T-cell (primary cell): ENCODE measurements at regions not wholly inside any gene's neighbourhood (a gene's known extent, or its start where the extent isn't known, plus 50 kb on each side); places are given as distances from the start of the nearest gene placed in this dataset.

Experiments
- ATAC-seq, 4 experiments: fragments of 200-7000 bp in 3 of 4; fragments of 150-1000 bp in 1 of 4; cut with Tn5 transposase; replicated peaks in 1 of 4; 1 replicate in 3 of 4; 2 replicates in 1 of 4; pipeline ENCODE4 v1.10.0; 2021; ENCODE audit warnings: moderate library complexity in 3 of 4, mild to moderate bottlenecking in 2 of 4, moderate number of reproducible peaks in 1 of 4
- CTCF ChIA-PET, 2 donors: fragments of 300-600 bp; sonication (Branson Sonifier 250); formaldehyde crosslinking; loops; one replicate each; lab custom pipeline; 2022; ENCODE audit warnings: antibody characterized with exemption in 2 of 2; lab: Charles Lee
- POLR2A ChIA-PET, 2 donors: fragments of 300-600 bp; sonication (Branson Sonifier 250); formaldehyde crosslinking; loops; one replicate each; lab custom pipeline; 2022; ENCODE audit warnings: antibody characterized with exemption in 2 of 2; lab: Charles Lee
- DNase-seq, 35 experiments: peaks; one replicate each; pipeline versions ENCODE4 v3.0.0 to v3.0.0-alpha.2; 2013 to 2023
- H3K27ac ChIP-seq: one replicate; pipeline ENCODE4 v1.5.1; 2013; ENCODE audit warnings: low read length
- H3K27me3 ChIP-seq, 2 experiments: replicated peaks in 1 of 2; 1 replicate in 1 of 2; 2 replicates in 1 of 2; pipeline versions ENCODE4 v1.6.1 to v1.7.0; 2013; ENCODE audit warnings: low read length in 1 of 2, mixed read lengths in 1 of 2; ENCODE audit not compliant: control insufficient read depth in 2 of 2, insufficient read depth in 2 of 2; ENCODE audit errors: extremely low read depth in 1 of 2
- H3K36me3 ChIP-seq, 2 donors: 1 replicate in 1 of 2; 2 replicates in 1 of 2; pipeline versions ENCODE4 v1.6.1 to v1.7.0; 2013; ENCODE audit warnings: low read length in 1 of 2; ENCODE audit not compliant: control insufficient read depth in 2 of 2, insufficient read depth in 1 of 2; ENCODE audit errors: extremely low read depth in 1 of 2
- H3K4me1 ChIP-seq, 2 experiments: 1 replicate in 1 of 2; 2 replicates in 1 of 2; pipeline versions ENCODE4 v1.6.1 to v1.7.0; 2013; ENCODE audit warnings: low read length in 2 of 2, mixed read lengths in 1 of 2; ENCODE audit not compliant: insufficient read depth in 2 of 2, control insufficient read depth in 1 of 2; ENCODE audit errors: extremely low read depth in 1 of 2
- H3K4me3 ChIP-seq, 2 donors: 1 replicate in 1 of 2; 2 replicates in 1 of 2; pipeline versions ENCODE4 v1.5.1 to v1.7.0; 2013; ENCODE audit warnings: mild to moderate bottlenecking in 2 of 2, low read length in 1 of 2, moderate library complexity in 1 of 2; ENCODE audit not compliant: control insufficient read depth in 1 of 2; ENCODE audit errors: extremely low read depth in 1 of 2
- H3K9me3 ChIP-seq: 2 replicates; pipeline ENCODE4 v1.7.0; 2013
- H3K27ac Mint-ChIP-seq, 2 donors: one replicate each; pipeline ENCODE4 v1.8.0; 2020 to 2021; ENCODE audit warnings: mild to moderate bottlenecking in 2 of 2, mixed read lengths in 2 of 2
- H3K27me3 Mint-ChIP-seq, 2 donors: one replicate each; pipeline ENCODE4 v1.8.0; 2021 to 2022; ENCODE audit warnings: mixed read lengths in 2 of 2
- H3K36me3 Mint-ChIP-seq: one replicate; pipeline ENCODE4 v1.8.0; 2021; ENCODE audit warnings: mixed read lengths
- H3K4me1 Mint-ChIP-seq, 3 donors: one replicate each; pipeline ENCODE4 v1.8.0; 2020 to 2022; ENCODE audit warnings: mixed read lengths in 3 of 3, mild to moderate bottlenecking in 1 of 3
- H3K4me3 Mint-ChIP-seq, 3 donors: one replicate each; pipeline ENCODE4 v1.8.0; 2020 to 2022; ENCODE audit warnings: mild to moderate bottlenecking in 3 of 3, mixed read lengths in 3 of 3, moderate library complexity in 3 of 3
- H3K9me3 Mint-ChIP-seq, 3 donors: one replicate each; pipeline ENCODE4 v1.8.0; 2020 to 2022; ENCODE audit warnings: mixed read lengths in 3 of 3
- WGBS: methylation state at CpG from one replicate; pipeline ENCODE4 v1.1.5; 2013; ENCODE audit warnings: missing lambda C conversion rate; ENCODE audit not compliant: insufficient coverage; 5-methylcytosine and 5-hydroxymethylcytosine counted together

DNA sequence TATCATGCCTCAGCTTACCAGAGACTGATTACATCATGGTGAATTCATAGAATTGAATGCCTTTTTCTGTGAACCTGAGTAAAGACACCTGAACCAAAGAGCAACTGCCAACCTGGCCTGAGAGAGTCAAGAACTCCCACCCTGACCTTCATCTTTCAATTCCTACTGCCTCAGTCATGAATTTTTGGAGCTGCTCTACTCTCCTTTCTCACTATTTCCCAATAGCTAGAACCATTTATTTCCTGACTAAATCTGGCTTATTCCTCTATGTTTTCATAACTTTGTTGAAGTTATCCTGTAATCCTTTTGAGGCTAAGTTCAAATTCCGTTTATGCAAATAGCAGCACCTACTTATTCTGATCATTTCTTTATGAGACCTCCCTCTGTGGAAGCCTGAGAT is 712.4 kb upstream of the UBE2E2 start:
- Histone ChIP-seq H3K27me3 (no peaks in the 10 kb centered on the region), H3K4me3 (no peak overlapping the region), H3K27ac (no peak overlapping the region), H3K36me3 (no peaks in the 10 kb centered on the region), H3K9me3 (no peaks in the 10 kb centered on the region), H3K4me1 (no peaks in the 10 kb centered on the region)
- WGBS, result 67% methylated on average over 1 of the region's 1 CpG
- ChIA-PET POLR2A (no interaction called here), CTCF (no interaction called here)
- no peaks in the 10 kb centered on the region for H3K27me3 Mint-ChIP-seq
- DNase-seq (no peak), ATAC-seq (no peak)
- no peak overlapping the region for H3K27ac Mint-ChIP-seq
- H3K9me3 Mint-ChIP-seq, result peaks cover 0 to 3% (median 3%) of the 10 kb centered on the region in 3 donors
- H3K4me3 Mint-ChIP-seq, result no peak overlapping the region
- no peaks in the 10 kb centered on the region for H3K36me3 Mint-ChIP-seq
- H3K4me1 Mint-ChIP-seq, result no peaks in the 10 kb centered on the region

DNA sequence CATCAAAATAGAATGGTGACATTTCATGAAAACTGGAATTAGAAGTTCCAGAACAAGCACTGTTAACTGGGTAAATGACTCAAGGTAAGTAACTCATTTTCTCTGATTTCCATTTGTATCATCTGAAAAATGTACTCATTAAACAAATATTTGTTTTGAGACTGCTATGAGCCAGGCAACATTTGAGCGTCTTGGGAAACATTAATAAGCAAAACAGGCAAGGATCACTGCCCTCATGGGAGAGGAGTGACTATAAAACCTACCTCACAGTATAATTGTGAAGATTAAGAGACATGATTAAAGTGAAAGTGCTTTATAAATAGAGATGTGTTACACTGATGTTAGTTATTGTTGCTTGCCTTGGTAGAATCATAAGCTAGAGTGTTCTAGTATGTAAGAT is 711.8 kb upstream of the UBE2E2 start:
- ChIA-PET POLR2A (interaction anchor here in 1 of 2 donors (0.6 kb wide), 1 partner anchor 13 kb away, joined by 4 read pairs; no protein-coding TSS in a partner anchor), CTCF (no interaction called here)
- H3K4me1 ChIP-seq, result no peaks in the 10 kb centered on the region
- H3K4me3 ChIP-seq, result no peak overlapping the region
- DNase-seq (no peak), ATAC-seq (no peak)
- Mint-ChIP-seq H3K4me3 (no peak overlapping the region), H3K36me3 (no peaks in the 10 kb centered on the region), H3K9me3 (peaks cover 0 to 6% (median 3%) of the 10 kb centered on the region in 3 donors), H3K4me1 (no peaks in the 10 kb centered on the region), H3K27me3 (no peaks in the 10 kb centered on the region), H3K27ac (no peak overlapping the region)
- H3K27me3 ChIP-seq, result no peaks in the 10 kb centered on the region
- H3K27ac ChIP-seq, result no peak overlapping the region
- no CpG with 5 or more reads among the region's 1 CpG for WGBS
- H3K36me3 ChIP-seq, result no peaks in the 10 kb centered on the region
- no peaks in the 10 kb centered on the region for H3K9me3 ChIP-seq

DNA sequence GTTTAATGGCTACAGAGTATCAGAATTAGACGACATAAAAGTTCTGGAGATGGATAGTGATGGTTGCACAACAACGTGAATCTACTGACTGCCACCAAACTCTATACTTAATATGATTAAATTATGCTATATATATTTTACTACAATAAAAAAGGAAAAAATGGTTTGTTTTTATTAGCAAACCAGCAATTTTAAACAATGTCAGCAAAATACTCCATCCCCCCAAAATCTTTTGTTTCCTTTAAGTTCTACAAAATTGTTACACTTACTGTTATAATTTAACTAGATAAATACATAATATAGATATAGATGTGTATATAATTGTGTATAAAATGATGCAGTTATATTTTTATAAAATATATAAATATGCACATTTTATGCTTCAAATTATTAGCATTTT is 710.8 kb upstream of the UBE2E2 start:
- Histone ChIP-seq H3K27ac (no peak overlapping the region), H3K9me3 (no peaks in the 10 kb centered on the region), H3K4me3 (no peak overlapping the region), H3K4me1 (no peaks in the 10 kb centered on the region), H3K36me3 (no peaks in the 10 kb centered on the region), H3K27me3 (no peaks in the 10 kb centered on the region)
- ChIA-PET CTCF (no interaction called here), POLR2A (no interaction called here)
- no peak overlapping the region for H3K27ac Mint-ChIP-seq
- WGBS, result no CpG with 5 or more reads among the region's 2 CpGs
- H3K4me1 Mint-ChIP-seq, result no peaks in the 10 kb centered on the region
- no peaks in the 10 kb centered on the region for H3K36me3 Mint-ChIP-seq
- H3K27me3 Mint-ChIP-seq, result no peaks in the 10 kb centered on the region
- no peak overlapping the region for H3K4me3 Mint-ChIP-seq
- H3K9me3 Mint-ChIP-seq, result peaks cover 0 to 14% (median 3%) of the 10 kb centered on the region in 3 donors
- DNase-seq (no peak), ATAC-seq (no peak)

DNA sequence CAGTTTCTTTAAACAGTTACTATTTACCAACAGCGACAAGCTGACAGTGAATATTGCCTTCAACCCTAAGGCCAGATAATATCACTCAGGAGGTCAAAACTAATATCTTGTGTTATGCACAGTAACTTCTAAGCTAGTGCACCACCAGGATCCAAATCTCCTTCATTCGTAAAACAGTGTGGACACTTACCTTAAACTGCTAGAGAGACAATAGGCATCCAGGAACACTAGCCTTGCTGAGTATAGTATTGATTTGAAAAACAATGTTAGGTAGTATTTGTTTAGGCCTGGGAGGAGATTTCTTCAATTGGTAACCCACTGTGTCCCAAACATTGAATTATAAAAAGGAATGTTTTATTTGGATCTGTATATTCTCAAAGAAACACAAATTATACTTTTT is 707.9 kb upstream of the UBE2E2 start:
- Mint-ChIP-seq H3K4me3 (no peak overlapping the region), H3K36me3 (no peaks in the 10 kb centered on the region), H3K9me3 (peaks cover 0 to 12% (median 0%) of the 10 kb centered on the region in 3 donors), H3K4me1 (no peaks in the 10 kb centered on the region), H3K27ac (no peak overlapping the region), H3K27me3 (no peaks in the 10 kb centered on the region)
- Histone ChIP-seq H3K36me3 (no peaks in the 10 kb centered on the region), H3K9me3 (no peaks in the 10 kb centered on the region), H3K4me3 (no peak overlapping the region), H3K4me1 (no peaks in the 10 kb centered on the region), H3K27me3 (no peaks in the 10 kb centered on the region), H3K27ac (no peak overlapping the region)
- CTCF ChIA-PET, result no interaction called here
- ATAC-seq, result no peak
- POLR2A ChIA-PET, result no interaction called here
- DNase-seq, result no peak
- WGBS, result no CpG with 5 or more reads among the region's 2 CpGs

DNA sequence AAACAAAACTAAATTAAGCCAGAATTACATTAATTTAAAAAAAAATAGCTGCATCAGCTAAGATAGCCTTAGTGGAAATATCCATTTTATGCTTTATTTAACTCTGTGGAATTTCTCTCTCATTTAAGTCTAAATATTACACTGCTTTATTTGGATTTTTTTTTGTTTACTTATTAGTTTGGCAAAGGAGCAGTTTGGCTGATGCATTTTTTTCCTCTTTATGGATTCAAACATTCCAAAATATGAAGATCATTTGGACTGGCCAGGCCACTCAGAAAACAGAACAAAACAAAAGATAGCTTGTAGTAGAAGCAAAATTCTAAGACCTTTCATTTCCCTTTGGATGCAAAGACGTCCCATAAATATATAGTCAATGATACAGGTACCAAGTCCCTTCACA is 707.3 kb upstream of the UBE2E2 start:
- Mint-ChIP-seq H3K36me3 (no peaks in the 10 kb centered on the region), H3K9me3 (peaks cover 0 to 14% (median under 1%) of the 10 kb centered on the region in 3 donors), H3K4me1 (no peaks in the 10 kb centered on the region), H3K4me3 (no peak overlapping the region), H3K27ac (no peak overlapping the region), H3K27me3 (no peaks in the 10 kb centered on the region)
- Histone ChIP-seq H3K36me3 (no peaks in the 10 kb centered on the region), H3K4me3 (no peak overlapping the region), H3K4me1 (no peaks in the 10 kb centered on the region), H3K27ac (no peak overlapping the region), H3K27me3 (no peaks in the 10 kb centered on the region), H3K9me3 (no peaks in the 10 kb centered on the region)
- no CpG with 5 or more reads among the region's 1 CpG for WGBS
- DNase-seq (no peak), ATAC-seq (no peak)
- ChIA-PET CTCF (no interaction called here), POLR2A (interaction anchor here in 1 of 2 donors (0.7 kb wide), 1 partner anchor 32 kb away, joined by 3 read pairs; no protein-coding TSS in a partner anchor)

DNA sequence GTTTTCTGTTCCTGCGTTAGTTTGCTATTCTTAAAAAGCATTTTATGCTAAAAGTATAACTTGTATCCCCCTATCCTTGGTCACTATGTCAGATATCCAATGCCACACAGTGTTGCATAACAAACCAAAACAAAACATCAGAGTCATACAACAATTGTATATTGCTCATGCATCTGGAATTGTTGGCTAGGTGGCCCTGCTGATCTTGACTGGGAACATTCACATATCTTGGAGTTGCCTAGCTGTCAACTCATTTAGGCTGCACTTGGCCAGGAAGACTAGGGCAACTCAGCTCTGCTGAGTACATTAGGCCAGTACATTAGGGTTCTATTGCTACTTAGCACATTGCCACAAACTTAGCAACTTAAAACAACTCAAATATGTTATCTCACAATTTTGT is 706.5 kb upstream of the UBE2E2 start:
- Mint-ChIP-seq H3K4me3 (no peak overlapping the region), H3K4me1 (no peaks in the 10 kb centered on the region), H3K27ac (no peak overlapping the region), H3K36me3 (no peaks in the 10 kb centered on the region), H3K9me3 (peaks cover 0 to 16% (median 3%) of the 10 kb centered on the region in 3 donors), H3K27me3 (no peaks in the 10 kb centered on the region)
- no peaks in the 10 kb centered on the region for H3K4me1 ChIP-seq
- H3K9me3 ChIP-seq, result no peaks in the 10 kb centered on the region
- ChIA-PET CTCF (no interaction called here), POLR2A (no interaction called here)
- no peaks in the 10 kb centered on the region for H3K27me3 ChIP-seq
- no peaks in the 10 kb centered on the region for H3K36me3 ChIP-seq
- DNase-seq, result no peak
- no peak overlapping the region for H3K27ac ChIP-seq
- H3K4me3 ChIP-seq, result no peak overlapping the region
- no peak for ATAC-seq
- WGBS, result 100% methylated on average over 1 of the region's 1 CpG

DNA sequence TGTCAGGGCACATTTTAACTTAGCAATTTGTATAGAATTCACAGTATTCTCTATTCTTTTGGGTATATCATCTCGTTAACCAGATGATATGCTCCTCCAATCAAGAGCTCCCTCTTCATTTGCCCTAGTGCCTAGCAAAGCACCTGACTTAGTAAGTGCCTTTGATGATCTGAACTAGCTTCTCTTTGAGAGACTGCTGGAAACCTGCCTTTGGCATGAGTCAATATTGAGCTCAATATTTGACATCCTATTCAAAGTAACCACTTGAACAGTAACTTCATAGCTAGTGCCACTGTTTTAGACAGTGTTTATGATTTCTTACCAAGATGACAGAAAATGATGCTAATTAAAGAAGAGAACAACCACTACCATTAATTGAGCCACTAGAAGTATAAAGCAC is 696.3 kb upstream of the UBE2E2 start:
- Mint-ChIP-seq H3K4me1 (no peaks in the 10 kb centered on the region), H3K9me3 (peaks cover 3 to 20% (median 6%) of the 10 kb centered on the region in 3 donors), H3K27me3 (peaks cover 0 to 3% of the 10 kb centered on the region in 2 donors), H3K4me3 (no peak overlapping the region), H3K36me3 (no peaks in the 10 kb centered on the region), H3K27ac (no peak overlapping the region)
- CTCF ChIA-PET, result no interaction called here
- Histone ChIP-seq H3K4me3 (no peak overlapping the region), H3K27ac (no peak overlapping the region), H3K9me3 (no peaks in the 10 kb centered on the region), H3K27me3 (no peaks in the 10 kb centered on the region), H3K4me1 (no peaks in the 10 kb centered on the region), H3K36me3 (no peaks in the 10 kb centered on the region)
- WGBS, result no CpG with 5 or more reads among the region's 1 CpG
- ATAC-seq (no peak), DNase-seq (no peak)
- POLR2A ChIA-PET, result no interaction called here
